HEK293 (cell line): ENCODE measurements at regions not wholly inside any gene's neighbourhood (a gene's known extent, or its start where the extent isn't known, plus 50 kb on each side); places are given as distances from the start of the nearest gene placed in this dataset.
A peak's percentile ranks its signal among the peaks of the same experiment; 100 is the strongest.

Experiments
- CTCF ChIA-PET: fragments of 350-600 bp; formaldehyde crosslinking; extraction: SDS; loops from one replicate; lab custom pipeline; 2021; ENCODE audit warnings: antibody characterized with exemption; lab: Yijun Ruan, JAX
- POLR2A ChIA-PET: fragments of 300-600 bp; formaldehyde crosslinking; extraction: SDS; loops from one replicate; lab custom pipeline; 2020; ENCODE audit warnings: antibody characterized with exemption, inconsistent platforms; lab: Yijun Ruan, JAX
- H3K27ac ChIP-seq: fragments of 200-500 bp; sonication (Bioruptor generic); 2 replicates; pipeline ENCODE4 v1.5.1; 2014; ENCODE audit warnings: low read depth, low read length, control low read depth, inconsistent platforms; ENCODE audit errors: extremely low read depth
- H3K36me3 ChIP-seq, 2 experiments: fragments of 200-500 bp in 1 of 2; sonication (Bioruptor generic) in 1 of 2; 1 replicate in 1 of 2; 2 replicates in 1 of 2; pipeline ENCODE4 v1.5.1; 2014 to 2017; ENCODE audit warnings: inconsistent platforms in 2 of 2, low read length in 2 of 2; ENCODE audit not compliant: control insufficient read depth in 2 of 2, insufficient read depth in 1 of 2
- H3K4me1 ChIP-seq: fragments of 200-500 bp; sonication (Bioruptor generic); 2 replicates; pipeline ENCODE4 v1.5.1; 2014; ENCODE audit warnings: mild to moderate bottlenecking, low read length, inconsistent platforms; ENCODE audit not compliant: control insufficient read depth, insufficient read depth
- H3K4me3 ChIP-seq: 2 replicates; pipeline ENCODE4 v1.5.1; 2011; ENCODE audit warnings: low read depth, mild to moderate bottlenecking, control low read depth, low read length, moderate library complexity
- H3K9me3 ChIP-seq: fragments of 200-500 bp; sonication (Bioruptor generic); 2 replicates; pipeline ENCODE4 v1.5.1; 2014; ENCODE audit warnings: low read depth, low read length, inconsistent platforms; ENCODE audit not compliant: control insufficient read depth, insufficient read depth
- EGR2 ChIP-seq: fragments of 450-650 bp; formaldehyde crosslinking; IDR thresholded peaks from 2 replicates; pipeline ENCODE4 v1.5.1; 2016; ENCODE audit warnings: low read depth, missing biosample characterization, missing genetic modification characterization
- OVOL3 ChIP-seq: fragments of 450-650 bp; formaldehyde crosslinking; IDR thresholded peaks from 2 replicates; pipeline ENCODE4 v1.5.1; 2016; ENCODE audit warnings: missing biosample characterization, missing genetic modification characterization
- YY2 ChIP-seq: fragments of 450-650 bp; formaldehyde crosslinking; IDR thresholded peaks from 2 replicates; pipeline ENCODE4 v1.5.1; 2016; ENCODE audit warnings: missing biosample characterization, missing genetic modification characterization
- ZBTB17 ChIP-seq: fragments of 450-650 bp; formaldehyde crosslinking; IDR thresholded peaks from 2 replicates; pipeline ENCODE4 v1.5.1; 2016; ENCODE audit warnings: missing biosample characterization, missing genetic modification characterization
- ZFP69B ChIP-seq: fragments of 450-650 bp; formaldehyde crosslinking; IDR thresholded peaks from 2 replicates; pipeline ENCODE4 v1.5.1; 2016; ENCODE audit warnings: missing biosample characterization, missing genetic modification characterization
- ZNF133 ChIP-seq: fragments of 450-650 bp; formaldehyde crosslinking; IDR thresholded peaks from 2 replicates; pipeline ENCODE4 v1.5.1; 2016; ENCODE audit warnings: missing biosample characterization, missing genetic modification characterization
- ZNF214 ChIP-seq: fragments of 450-650 bp; formaldehyde crosslinking; IDR thresholded peaks from 2 replicates; pipeline ENCODE4 v1.5.1; 2017; ENCODE audit warnings: missing biosample characterization, mild to moderate bottlenecking, missing genetic modification characterization, borderline replicate concordance
- ZNF221 ChIP-seq: fragments of 450-650 bp; formaldehyde crosslinking; IDR thresholded peaks from 2 replicates; pipeline ENCODE4 v1.5.1; 2017; ENCODE audit warnings: missing biosample characterization, missing genetic modification characterization, borderline replicate concordance
- ZNF223 ChIP-seq: fragments of 450-650 bp; formaldehyde crosslinking; IDR thresholded peaks from 2 replicates; pipeline ENCODE4 v1.5.1; 2016; ENCODE audit warnings: missing biosample characterization, missing genetic modification characterization
- ZNF311 ChIP-seq: fragments of 450-650 bp; formaldehyde crosslinking; IDR thresholded peaks from 2 replicates; pipeline ENCODE4 v1.5.1; 2017; ENCODE audit warnings: missing biosample characterization, missing genetic modification characterization, borderline replicate concordance
- ZNF350 ChIP-seq: fragments of 450-650 bp; formaldehyde crosslinking; IDR thresholded peaks from 2 replicates; pipeline ENCODE4 v1.5.0; 2017; ENCODE audit warnings: missing biosample characterization, mild to moderate bottlenecking, missing genetic modification characterization
- ZNF561 ChIP-seq: fragments of 450-650 bp; IDR thresholded peaks from 2 replicates; pipeline ENCODE4 v1.5.1; 2018; ENCODE audit warnings: missing biosample characterization, missing genetic modification characterization, borderline replicate concordance
- ZNF777 ChIP-seq: fragments of 450-650 bp; formaldehyde crosslinking; IDR thresholded peaks from 2 replicates; pipeline ENCODE4 v1.5.1; 2017; ENCODE audit warnings: missing biosample characterization, missing genetic modification characterization, borderline replicate concordance
- TF ChIP-seq, protein P1 (sequence below): fragments of 450-650 bp; formaldehyde crosslinking; IDR thresholded peaks from 2 replicates; pipeline ENCODE4; 2016; ENCODE audit warnings: missing biosample characterization, missing genetic modification characterization
- TF ChIP-seq, protein P2 (sequence below): fragments of 450-650 bp; formaldehyde crosslinking; IDR thresholded peaks from 2 replicates; pipeline ENCODE4 v1.5.1; 2016; ENCODE audit warnings: missing biosample characterization, missing genetic modification characterization, low read depth
- TF ChIP-seq, protein P3 (sequence below): sonication (generic); formaldehyde crosslinking; IDR thresholded peaks from 2 replicates; pipeline ENCODE4 v1.8.1; 2022; ENCODE audit warnings: mild to moderate bottlenecking, moderate library complexity, missing genetic modification reagents
- TF ChIP-seq, protein P4 (sequence below): fragments of 450-650 bp; formaldehyde crosslinking; IDR thresholded peaks from 2 replicates; pipeline ENCODE4 v1.5.1; 2016; ENCODE audit warnings: missing biosample characterization, missing genetic modification characterization, borderline replicate concordance

DNA sequence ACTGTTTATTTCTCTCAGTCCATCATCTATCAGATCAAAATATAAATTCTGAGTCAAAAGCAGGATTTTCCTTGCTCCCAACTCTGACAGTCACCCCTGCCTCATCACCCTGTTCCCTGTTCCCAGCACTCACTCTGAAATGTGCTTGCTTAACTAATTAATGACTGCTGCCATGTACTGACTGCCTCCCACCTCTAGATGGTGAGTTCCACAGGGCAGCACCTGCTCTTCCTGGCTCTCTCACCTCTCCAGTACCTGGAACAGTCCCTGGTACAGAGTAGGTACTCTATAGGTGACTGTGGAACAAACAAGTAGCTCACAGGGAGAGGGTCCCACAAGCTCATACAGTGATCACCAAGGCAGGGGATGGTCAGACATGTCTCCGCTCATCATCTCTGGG is 114.3 kb upstream of the C16orf82 start (continued):
- TF ChIP-seq, protein P1, sequence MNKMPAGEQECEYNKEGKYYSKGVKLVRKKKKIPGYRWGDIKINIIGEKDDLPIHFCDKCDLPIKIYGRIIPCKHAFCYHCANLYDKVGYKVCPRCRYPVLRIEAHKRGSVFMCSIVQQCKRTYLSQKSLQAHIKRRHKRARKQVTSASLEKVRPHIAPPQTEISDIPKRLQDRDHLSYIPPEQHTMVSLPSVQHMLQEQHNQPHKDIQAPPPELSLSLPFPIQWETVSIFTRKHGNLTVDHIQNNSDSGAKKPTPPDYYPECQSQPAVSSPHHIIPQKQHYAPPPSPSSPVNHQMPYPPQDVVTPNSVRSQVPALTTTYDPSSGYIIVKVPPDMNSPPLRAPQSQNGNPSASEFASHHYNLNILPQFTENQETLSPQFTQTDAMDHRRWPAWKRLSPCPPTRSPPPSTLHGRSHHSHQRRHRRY, result no peak
- TF ChIP-seq ZNF777 (tag by site-specific recombination), result no peak
- TF ChIP-seq, protein P2, sequence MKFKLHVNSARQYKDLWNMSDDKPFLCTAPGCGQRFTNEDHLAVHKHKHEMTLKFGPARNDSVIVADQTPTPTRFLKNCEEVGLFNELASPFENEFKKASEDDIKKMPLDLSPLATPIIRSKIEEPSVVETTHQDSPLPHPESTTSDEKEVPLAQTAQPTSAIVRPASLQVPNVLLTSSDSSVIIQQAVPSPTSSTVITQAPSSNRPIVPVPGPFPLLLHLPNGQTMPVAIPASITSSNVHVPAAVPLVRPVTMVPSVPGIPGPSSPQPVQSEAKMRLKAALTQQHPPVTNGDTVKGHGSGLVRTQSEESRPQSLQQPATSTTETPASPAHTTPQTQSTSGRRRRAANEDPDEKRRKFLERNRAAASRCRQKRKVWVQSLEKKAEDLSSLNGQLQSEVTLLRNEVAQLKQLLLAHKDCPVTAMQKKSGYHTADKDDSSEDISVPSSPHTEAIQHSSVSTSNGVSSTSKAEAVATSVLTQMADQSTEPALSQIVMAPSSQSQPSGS (tag by site-specific recombination), result no peak
- no peak for TF ChIP-seq ZNF561 (tag by site-specific recombination)
- TF ChIP-seq ZNF311 (tag by site-specific recombination), result no peak
- TF ChIP-seq, protein P3, sequence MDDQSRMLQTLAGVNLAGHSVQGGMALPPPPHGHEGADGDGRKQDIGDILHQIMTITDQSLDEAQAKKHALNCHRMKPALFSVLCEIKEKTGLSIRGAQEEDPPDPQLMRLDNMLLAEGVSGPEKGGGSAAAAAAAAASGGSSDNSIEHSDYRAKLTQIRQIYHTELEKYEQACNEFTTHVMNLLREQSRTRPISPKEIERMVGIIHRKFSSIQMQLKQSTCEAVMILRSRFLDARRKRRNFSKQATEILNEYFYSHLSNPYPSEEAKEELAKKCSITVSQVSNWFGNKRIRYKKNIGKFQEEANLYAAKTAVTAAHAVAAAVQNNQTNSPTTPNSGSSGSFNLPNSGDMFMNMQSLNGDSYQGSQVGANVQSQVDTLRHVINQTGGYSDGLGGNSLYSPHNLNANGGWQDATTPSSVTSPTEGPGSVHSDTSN (CRISPR knock-in tag), result no peak
- TF ChIP-seq ZNF350 (tag by site-specific recombination), result no peak
- TF ChIP-seq ZNF214, result no peak
- TF ChIP-seq, protein P4, sequence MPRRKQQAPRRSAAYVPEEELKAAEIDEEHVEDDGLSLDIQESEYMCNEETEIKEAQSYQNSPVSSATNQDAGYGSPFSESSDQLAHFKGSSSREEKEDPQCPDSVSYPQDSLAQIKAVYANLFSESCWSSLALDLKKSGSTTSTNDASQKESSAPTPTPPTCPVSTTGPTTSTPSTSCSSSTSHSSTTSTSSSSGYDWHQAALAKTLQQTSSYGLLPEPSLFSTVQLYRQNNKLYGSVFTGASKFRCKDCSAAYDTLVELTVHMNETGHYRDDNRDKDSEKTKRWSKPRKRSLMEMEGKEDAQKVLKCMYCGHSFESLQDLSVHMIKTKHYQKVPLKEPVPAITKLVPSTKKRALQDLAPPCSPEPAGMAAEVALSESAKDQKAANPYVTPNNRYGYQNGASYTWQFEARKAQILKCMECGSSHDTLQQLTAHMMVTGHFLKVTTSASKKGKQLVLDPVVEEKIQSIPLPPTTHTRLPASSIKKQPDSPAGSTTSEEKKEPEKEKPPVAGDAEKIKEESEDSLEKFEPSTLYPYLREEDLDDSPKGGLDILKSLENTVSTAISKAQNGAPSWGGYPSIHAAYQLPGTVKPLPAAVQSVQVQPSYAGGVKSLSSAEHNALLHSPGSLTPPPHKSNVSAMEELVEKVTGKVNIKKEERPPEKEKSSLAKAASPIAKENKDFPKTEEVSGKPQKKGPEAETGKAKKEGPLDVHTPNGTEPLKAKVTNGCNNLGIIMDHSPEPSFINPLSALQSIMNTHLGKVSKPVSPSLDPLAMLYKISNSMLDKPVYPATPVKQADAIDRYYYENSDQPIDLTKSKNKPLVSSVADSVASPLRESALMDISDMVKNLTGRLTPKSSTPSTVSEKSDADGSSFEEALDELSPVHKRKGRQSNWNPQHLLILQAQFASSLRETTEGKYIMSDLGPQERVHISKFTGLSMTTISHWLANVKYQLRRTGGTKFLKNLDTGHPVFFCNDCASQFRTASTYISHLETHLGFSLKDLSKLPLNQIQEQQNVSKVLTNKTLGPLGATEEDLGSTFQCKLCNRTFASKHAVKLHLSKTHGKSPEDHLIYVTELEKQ (tag by site-specific recombination), result no peak
- no peak for TF ChIP-seq EGR2 (tag by site-specific recombination)
- no peak for TF ChIP-seq ZFP69B (tag by site-specific recombination)
- TF ChIP-seq ZNF221 (tag by site-specific recombination), result no peak

DNA sequence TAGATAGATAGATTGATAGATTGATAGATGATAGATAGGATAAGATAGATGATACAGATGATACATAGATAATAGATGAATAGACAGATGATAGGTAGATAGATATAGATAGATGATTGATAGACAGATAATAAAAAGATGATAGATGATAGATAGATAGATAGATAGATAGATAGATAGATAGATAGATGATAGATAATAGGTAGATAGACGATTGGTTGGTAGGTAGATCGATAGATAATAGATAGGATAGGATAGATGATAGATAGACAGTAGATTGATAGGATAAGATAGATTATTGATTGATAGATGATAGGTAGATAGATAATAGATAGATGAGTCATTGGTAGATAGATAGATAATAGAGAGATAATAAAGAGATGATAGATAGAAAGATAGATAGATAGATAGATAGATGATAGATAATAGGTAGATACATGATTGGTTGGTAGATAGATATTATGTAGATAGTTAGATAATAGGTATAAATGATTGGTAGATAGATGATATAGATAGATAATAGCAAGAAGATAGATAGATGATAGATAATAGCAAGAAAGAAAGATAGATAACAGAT is 109.4 kb upstream of the C16orf82 start:
- no peak overlapping the region for H3K27ac ChIP-seq
- no peak for TF ChIP-seq YY2
- TF ChIP-seq ZBTB17 (tag by site-specific recombination), result 0 out of 2 replicates have a peak, but pooled peaks have one; percentile 20
- no peak for TF ChIP-seq OVOL3 (tag by site-specific recombination)
- no peak for TF ChIP-seq ZNF223
- no peak for TF ChIP-seq ZNF133
- TF ChIP-seq, all 188 proteins: peak for 1

More for the DNA sequence above, 109.4 kb upstream of the C16orf82 start:
- POLR2A ChIA-PET, result no interaction called here
- Histone ChIP-seq H3K36me3 (no peaks in the 10 kb centered on the region), H3K9me3 (no peaks in the 10 kb centered on the region), H3K4me1 (no peaks in the 10 kb centered on the region), H3K4me3 (no peak overlapping the region)
- CTCF ChIA-PET, result no interaction called here
